NCI-H2227 treated with DMSO at 0.1 percent for 48 hours (cell line): ENCODE measurements at regions not wholly inside any gene's neighbourhood (a gene's known extent, or its start where the extent isn't known, plus 50 kb on each side); places are given as distances from the start of the nearest gene placed in this dataset.
"Not testable (repeated sequence)": the region's sequence is repeated elsewhere in the genome, so short reads cannot be mapped to it uniquely, and the experiment has no call there.

Experiments used
- DNase-seq: peaks from one replicate; lab custom pipeline; 2025; lab: John Stamatoyannopoulos, UW

GRCh38 chr1:95520390-95520789, 286.4 kb downstream of the RWDD3 start:
- no peak for DNase-seq

- no peak for DNase-seq
Observed at GRCh38 chr1:95532335-95532734, 298.3 kb downstream of the RWDD3 start.

- DNase-seq = no peak
Observed at GRCh38 chr1:95534985-95535384, 301.0 kb downstream of the RWDD3 start.

GRCh38 chr1:95535614-95536013, 301.6 kb downstream of the RWDD3 start:
- no peak for DNase-seq

- DNase-seq = peak; percentile 70
Observed at GRCh38 chr1:95536501-95536900, 302.5 kb downstream of the RWDD3 start.

- no peak for DNase-seq
Observed at GRCh38 chr1:95537176-95537575, 303.2 kb downstream of the RWDD3 start.

GRCh38 chr1:95538242-95538641, 304.2 kb downstream of the RWDD3 start:
- not testable (repeated sequence) for DNase-seq

- DNase-seq = no peak
Observed at GRCh38 chr1:95542936-95543335, 308.9 kb downstream of the RWDD3 start.

GRCh38 chr1:95547005-95547404, 313.0 kb downstream of the RWDD3 start:
- no peak for DNase-seq

- no peak for DNase-seq
Observed at GRCh38 chr1:95548211-95548610, 314.2 kb downstream of the RWDD3 start.

GRCh38 chr1:95551201-95551600, 317.2 kb downstream of the RWDD3 start:
- no peak for DNase-seq

- DNase-seq = no peak
Observed at GRCh38 chr1:95553595-95553994, 319.6 kb downstream of the RWDD3 start.

- DNase-seq = no peak
Observed at GRCh38 chr1:95554408-95554807, 320.4 kb downstream of the RWDD3 start.

GRCh38 chr1:95558791-95559190, 324.8 kb downstream of the RWDD3 start:
- DNase-seq = no peak

- DNase-seq = no peak
Observed at GRCh38 chr1:95561346-95561745, 327.3 kb downstream of the RWDD3 start.

- no peak for DNase-seq
Observed at GRCh38 chr1:95562230-95562629, 328.2 kb downstream of the RWDD3 start.

GRCh38 chr1:95572002-95572401, 338.0 kb downstream of the RWDD3 start:
- no peak for DNase-seq

- no peak for DNase-seq
Observed at GRCh38 chr1:95572962-95573361, 339.0 kb downstream of the RWDD3 start.

GRCh38 chr1:95575291-95575690, 341.3 kb downstream of the RWDD3 start:
- DNase-seq = no peak

- no peak for DNase-seq
Observed at GRCh38 chr1:95578462-95578861, 344.5 kb downstream of the RWDD3 start.

- DNase-seq = no peak
Observed at GRCh38 chr1:95582191-95582590, 348.2 kb downstream of the RWDD3 start.

GRCh38 chr1:95582746-95583145, 348.7 kb downstream of the RWDD3 start:
- no peak for DNase-seq

GRCh38 chr1:95583661-95584210, 349.7 kb downstream of the RWDD3 start:
- no peak for DNase-seq

- no peak for DNase-seq
Observed at GRCh38 chr1:95584315-95584714, 350.3 kb downstream of the RWDD3 start.

- peak; percentile 4 for DNase-seq
Observed at GRCh38 chr1:95604771-95605170, 370.8 kb downstream of the RWDD3 start.
